Thoracic aorta (tissue), 2 donors: ENCODE measurements at regions not wholly inside any gene's neighbourhood (a gene's known extent, or its start where the extent isn't known, plus 50 kb on each side); places are given as distances from the start of the nearest gene placed in this dataset.

Experiments
- ATAC-seq: fragments of 150-250 bp; one replicate; pipeline ENCODE4 v1.8.0; 2017; ENCODE audit warnings: low read depth; ENCODE audit not compliant: insufficient number of reproducible peaks, low FRiP score
- DNase-seq: peaks from one replicate; pipeline ENCODE4 v3.0.0-alpha.2; 2020; ENCODE audit warnings: low spot score
- H3K27ac ChIP-seq, 2 donors: fragments of 200-600 bp; sonication (generic); 1 replicate in 1 of 2; 2 replicates in 1 of 2; pipeline ENCODE4 v1.5.1; 2016; ENCODE audit warnings: mild to moderate bottlenecking in 2 of 2, moderate library complexity in 2 of 2
- H3K27me3 ChIP-seq: fragments of 200-600 bp; sonication (generic); replicated peaks from 2 replicates; pipeline ENCODE4 v1.6.0; 2016; ENCODE audit warnings: mild to moderate bottlenecking; ENCODE audit not compliant: insufficient read depth
- H3K36me3 ChIP-seq: fragments of 200-600 bp; sonication (generic); one replicate; pipeline ENCODE4 v1.5.1; 2016
- H3K4me1 ChIP-seq, 2 donors: fragments of 200-600 bp; sonication (generic); 1 replicate in 1 of 2; 2 replicates in 1 of 2; pipeline versions ENCODE4 v1.5.1 to v1.6.0; 2016; ENCODE audit warnings: low read depth in 2 of 2, mild to moderate bottlenecking in 1 of 2; ENCODE audit not compliant: control insufficient read depth in 1 of 2
- H3K4me3 ChIP-seq: fragments of 200-600 bp; sonication (generic); 2 replicates; pipeline ENCODE4 v1.5.1; 2016; ENCODE audit warnings: mild to moderate bottlenecking
- H3K9me3 ChIP-seq: fragments of 200-600 bp; sonication (generic); 2 replicates; pipeline ENCODE4 v1.5.1; 2016
- TF ChIP-seq, protein P1 (sequence below): fragments of 200-600 bp; sonication (generic); IDR thresholded peaks from one replicate; pipeline ENCODE4 v1.5.1; 2019; ENCODE audit warnings: antibody characterized with exemption

DNA sequence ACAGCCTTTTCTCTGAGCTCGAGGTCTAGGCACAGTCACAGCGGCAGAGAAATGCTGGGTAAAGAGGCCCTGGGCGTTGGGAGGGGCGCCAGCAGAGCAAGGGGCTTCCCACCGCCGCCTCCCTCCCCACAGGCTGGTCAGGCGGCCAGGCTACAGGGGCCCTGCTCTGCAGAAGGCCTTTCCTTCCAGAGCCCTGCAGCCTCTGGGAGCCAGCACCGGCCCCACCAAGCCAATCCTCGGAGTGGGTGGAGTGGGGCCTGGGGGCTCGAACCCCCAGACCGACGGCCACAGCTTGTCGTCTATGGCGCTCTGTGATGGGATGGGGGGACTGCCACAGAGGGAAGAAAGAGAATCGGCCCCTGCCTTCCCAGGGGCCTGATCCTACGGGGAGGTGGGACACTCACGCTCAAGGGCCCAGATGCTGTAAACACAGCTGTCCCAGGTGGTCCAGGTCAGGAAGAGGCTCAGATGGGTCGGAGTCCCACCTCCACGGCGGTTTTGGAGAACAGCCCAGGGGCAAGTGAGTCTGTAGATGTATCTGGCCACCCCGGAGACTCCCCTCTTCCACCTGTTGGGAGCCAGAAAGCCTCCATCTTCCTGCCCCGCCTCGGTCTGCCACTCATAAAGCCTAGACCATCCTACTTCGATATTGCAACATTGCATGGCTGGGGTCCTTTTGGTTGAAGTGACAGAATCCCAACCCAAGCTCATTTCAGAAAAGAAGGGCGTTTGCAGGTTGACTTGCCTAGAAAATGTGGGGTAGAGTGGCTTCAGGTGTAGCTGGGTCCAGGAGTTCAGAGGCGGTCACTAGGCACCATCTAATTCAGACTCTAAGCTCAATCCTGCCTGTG, 95.6 kb downstream of the SIK1 start:
- no peaks in the 10 kb centered on the region for H3K27me3 ChIP-seq
- H3K4me1 ChIP-seq: peaks cover 4 to 23% of the 10 kb centered on the region in 2 donors
- ATAC-seq (no peak), DNase-seq (no peak)
- no peak overlapping the region for H3K4me3 ChIP-seq
- no peaks in the 10 kb centered on the region for H3K9me3 ChIP-seq
- H3K27ac ChIP-seq: no peak overlapping the region
- TF ChIP-seq, protein P1, sequence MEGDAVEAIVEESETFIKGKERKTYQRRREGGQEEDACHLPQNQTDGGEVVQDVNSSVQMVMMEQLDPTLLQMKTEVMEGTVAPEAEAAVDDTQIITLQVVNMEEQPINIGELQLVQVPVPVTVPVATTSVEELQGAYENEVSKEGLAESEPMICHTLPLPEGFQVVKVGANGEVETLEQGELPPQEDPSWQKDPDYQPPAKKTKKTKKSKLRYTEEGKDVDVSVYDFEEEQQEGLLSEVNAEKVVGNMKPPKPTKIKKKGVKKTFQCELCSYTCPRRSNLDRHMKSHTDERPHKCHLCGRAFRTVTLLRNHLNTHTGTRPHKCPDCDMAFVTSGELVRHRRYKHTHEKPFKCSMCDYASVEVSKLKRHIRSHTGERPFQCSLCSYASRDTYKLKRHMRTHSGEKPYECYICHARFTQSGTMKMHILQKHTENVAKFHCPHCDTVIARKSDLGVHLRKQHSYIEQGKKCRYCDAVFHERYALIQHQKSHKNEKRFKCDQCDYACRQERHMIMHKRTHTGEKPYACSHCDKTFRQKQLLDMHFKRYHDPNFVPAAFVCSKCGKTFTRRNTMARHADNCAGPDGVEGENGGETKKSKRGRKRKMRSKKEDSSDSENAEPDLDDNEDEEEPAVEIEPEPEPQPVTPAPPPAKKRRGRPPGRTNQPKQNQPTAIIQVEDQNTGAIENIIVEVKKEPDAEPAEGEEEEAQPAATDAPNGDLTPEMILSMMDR: no peak
- H3K36me3 ChIP-seq: no peaks in the 10 kb centered on the region

DNA sequence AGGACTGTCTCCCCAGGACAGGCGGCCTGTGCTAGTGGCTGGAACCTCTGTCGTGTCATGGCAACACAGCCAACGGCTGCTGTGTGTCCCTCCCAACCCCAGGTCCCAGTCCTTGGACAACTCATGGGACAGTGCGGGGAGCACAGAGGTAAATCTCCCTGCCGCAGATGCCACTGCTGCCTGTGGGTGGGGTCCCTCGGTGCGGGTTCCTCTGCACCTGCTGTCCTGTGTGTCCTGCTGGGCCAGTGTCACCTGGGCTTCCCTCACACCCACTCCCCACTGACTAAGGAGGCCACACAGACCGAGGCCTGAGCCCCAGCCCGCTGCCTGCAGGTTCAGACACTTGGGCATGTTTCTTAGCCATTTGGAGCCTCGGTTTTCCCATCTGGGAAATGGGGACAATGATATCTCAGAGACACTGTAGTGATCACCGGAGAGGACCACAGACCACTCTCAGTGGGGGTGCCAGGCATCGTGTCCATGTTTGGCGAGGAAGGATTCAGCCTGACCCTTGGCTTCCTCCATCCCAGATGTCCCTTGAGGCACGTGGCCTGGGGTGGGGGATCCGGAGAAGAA, 96.5 kb downstream of the SIK1 start:
- no peak for ATAC-seq
- Histone ChIP-seq H3K4me3 (no peak overlapping the region), H3K27ac (no peak overlapping the region), H3K9me3 (no peaks in the 10 kb centered on the region), H3K36me3 (no peaks in the 10 kb centered on the region), H3K4me1 (peaks cover 4 to 23% of the 10 kb centered on the region in 2 donors), H3K27me3 (no peaks in the 10 kb centered on the region)
- TF ChIP-seq, protein P1: no peak
- DNase-seq: no peak

DNA sequence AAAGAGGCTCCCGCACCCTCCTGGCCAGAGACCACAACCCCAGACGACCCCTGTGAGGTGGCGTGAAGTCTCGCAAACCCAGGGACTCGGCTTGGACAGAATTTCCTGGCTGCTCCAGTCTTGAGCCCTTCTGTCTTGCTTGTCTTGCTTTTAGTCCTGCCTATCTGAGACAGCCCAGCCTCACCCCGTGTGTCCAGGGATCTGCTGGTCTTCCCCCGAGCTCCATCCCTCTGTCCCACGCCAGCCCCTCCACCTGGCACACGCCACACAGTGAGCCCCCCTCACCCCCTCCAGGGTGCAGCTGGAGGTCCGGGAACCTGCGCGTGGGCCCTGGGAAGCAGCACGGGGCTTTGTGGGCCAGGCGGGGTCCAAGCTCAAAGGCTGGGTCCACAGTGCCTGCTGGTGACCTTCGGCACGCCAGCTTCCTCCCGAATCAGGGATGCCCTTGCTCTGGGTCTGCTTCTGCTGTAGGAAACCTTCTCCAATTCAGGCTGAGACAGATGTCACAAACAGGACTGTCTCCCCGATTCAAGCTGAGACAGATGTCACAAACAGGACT, 97.1 kb downstream of the SIK1 start:
- no peaks in the 10 kb centered on the region for H3K9me3 ChIP-seq
- TF ChIP-seq, protein P1: no peak
- H3K4me1 ChIP-seq: peaks cover 4 to 23% of the 10 kb centered on the region in 2 donors
- no peaks in the 10 kb centered on the region for H3K36me3 ChIP-seq
- no peak for ATAC-seq
- DNase-seq: no peak
- H3K27ac ChIP-seq: no peak overlapping the region
- H3K4me3 ChIP-seq: no peak overlapping the region
- H3K27me3 ChIP-seq: no peaks in the 10 kb centered on the region

DNA sequence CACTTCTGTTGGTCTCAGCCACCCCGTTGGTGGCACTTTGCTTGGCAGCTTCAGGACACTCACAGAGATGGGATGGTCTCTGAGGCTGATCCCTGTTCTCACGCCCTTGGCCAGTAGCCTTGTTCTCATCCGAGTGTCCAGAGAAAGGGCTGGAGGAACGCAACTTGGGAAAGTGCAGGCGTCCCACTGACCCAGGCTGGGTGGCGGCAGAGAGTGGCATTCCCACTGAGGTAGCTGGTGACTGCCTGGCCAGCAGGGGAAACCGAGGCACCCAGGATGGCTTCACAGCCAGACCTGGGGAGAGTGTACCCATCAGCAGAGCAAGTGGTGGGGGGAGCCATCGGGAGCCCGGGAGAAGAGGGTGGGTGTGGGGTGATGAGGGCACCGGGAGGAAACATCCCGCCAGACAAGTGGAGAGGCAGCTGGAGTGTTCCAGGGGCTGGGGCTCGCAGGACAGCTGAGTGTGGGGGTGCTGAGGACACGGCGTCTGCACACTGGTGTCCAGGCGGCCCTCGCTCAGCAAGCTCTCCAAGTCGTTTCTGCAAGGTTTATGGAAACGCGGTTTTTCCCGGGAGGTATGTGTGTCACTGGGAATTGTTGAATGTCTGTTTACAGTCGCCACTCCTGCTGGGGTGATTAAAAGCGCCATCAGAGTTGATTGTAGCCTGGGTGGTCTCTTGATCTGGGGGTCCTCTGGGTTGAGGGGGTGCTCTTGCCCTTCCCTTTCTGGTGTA, 97.8 kb downstream of the SIK1 start:
- DNase-seq (no peak), ATAC-seq (no peak)
- Histone ChIP-seq H3K4me1 (peaks cover 4 to 23% of the 10 kb centered on the region in 2 donors), H3K4me3 (no peak overlapping the region), H3K9me3 (no peaks in the 10 kb centered on the region), H3K36me3 (no peaks in the 10 kb centered on the region), H3K27ac (no peak overlapping the region), H3K27me3 (no peaks in the 10 kb centered on the region)
- TF ChIP-seq, protein P1: no peak
